ENCODE measurements at regions not wholly inside any gene's neighbourhood (a gene's known extent, or its start where the extent isn't known, plus 50 kb on each side); places are given as distances from the start of the nearest gene placed in this dataset.
A peak's percentile ranks its signal among the peaks of the same experiment; 100 is the strongest.

DNA sequence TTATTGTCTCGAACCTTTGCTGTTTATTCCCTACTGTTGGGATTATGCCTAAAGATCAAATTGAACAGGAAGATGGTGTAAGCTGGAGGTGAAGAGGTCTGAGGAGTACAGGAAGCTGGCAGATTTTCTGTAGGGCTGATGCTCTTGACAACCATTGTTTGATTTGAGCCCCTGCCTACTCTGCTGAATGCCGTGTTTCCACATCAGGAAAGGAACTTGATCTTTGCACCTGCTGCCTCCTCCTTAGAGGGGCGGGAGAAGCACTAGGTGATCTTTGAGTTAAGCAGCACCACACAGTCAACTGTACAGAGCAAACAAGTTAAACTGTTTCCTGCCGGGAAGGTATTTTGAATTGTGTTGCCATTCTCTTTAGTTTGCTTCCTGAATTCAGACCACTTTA, 364.6 kb upstream of the EPHA6 start:
- Histone ChIP-seq H3K27me3 (ENCODE audit: low read length) (no peaks in the 10 kb centered on the region), H3K27ac (ENCODE audit: low read depth, low read length) (no peak overlapping the region), H3K9me2 (replicated peaks; ENCODE audit: insufficient read depth, low read length) (no peaks in the 10 kb centered on the region), H3K9me3 (ENCODE audit: insufficient read depth, low read length) (no peaks in the 10 kb centered on the region), H4K20me1 (ENCODE audit: low read depth, low read length) (no peaks in the 10 kb centered on the region), H2AFZ (ENCODE audit: low read depth, low read length, severe bottlenecking) (peak overlapping the region; percentile 2), H3K9ac (ENCODE audit: low read length) (no peak overlapping the region), H3K4me2 (ENCODE audit: low read depth, low read length, poor library complexity, severe bottlenecking) (no peak overlapping the region), H3K79me2 (ENCODE audit: insufficient read depth, low read length) (no peaks in the 10 kb centered on the region), H3F3A (ENCODE audit: insufficient read depth) (no peaks in the 10 kb centered on the region), H3K36me3 (ENCODE audit: low read length) (no peaks in the 10 kb centered on the region), H3K4me3 (ENCODE audit: insufficient read depth, low read length, poor library complexity, severe bottlenecking) (no peak overlapping the region)
- TF ChIP-seq EZH2phosphoT487 (conservative IDR thresholded peaks at IDR 0.05; ENCODE audit: low read length): no peak
- TF ChIP-seq, protein P1, sequence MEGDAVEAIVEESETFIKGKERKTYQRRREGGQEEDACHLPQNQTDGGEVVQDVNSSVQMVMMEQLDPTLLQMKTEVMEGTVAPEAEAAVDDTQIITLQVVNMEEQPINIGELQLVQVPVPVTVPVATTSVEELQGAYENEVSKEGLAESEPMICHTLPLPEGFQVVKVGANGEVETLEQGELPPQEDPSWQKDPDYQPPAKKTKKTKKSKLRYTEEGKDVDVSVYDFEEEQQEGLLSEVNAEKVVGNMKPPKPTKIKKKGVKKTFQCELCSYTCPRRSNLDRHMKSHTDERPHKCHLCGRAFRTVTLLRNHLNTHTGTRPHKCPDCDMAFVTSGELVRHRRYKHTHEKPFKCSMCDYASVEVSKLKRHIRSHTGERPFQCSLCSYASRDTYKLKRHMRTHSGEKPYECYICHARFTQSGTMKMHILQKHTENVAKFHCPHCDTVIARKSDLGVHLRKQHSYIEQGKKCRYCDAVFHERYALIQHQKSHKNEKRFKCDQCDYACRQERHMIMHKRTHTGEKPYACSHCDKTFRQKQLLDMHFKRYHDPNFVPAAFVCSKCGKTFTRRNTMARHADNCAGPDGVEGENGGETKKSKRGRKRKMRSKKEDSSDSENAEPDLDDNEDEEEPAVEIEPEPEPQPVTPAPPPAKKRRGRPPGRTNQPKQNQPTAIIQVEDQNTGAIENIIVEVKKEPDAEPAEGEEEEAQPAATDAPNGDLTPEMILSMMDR (IDR thresholded peaks at IDR 0.05; ENCODE audit: insufficient read depth, low read length, poor library complexity, severe bottlenecking): no peak

DNA sequence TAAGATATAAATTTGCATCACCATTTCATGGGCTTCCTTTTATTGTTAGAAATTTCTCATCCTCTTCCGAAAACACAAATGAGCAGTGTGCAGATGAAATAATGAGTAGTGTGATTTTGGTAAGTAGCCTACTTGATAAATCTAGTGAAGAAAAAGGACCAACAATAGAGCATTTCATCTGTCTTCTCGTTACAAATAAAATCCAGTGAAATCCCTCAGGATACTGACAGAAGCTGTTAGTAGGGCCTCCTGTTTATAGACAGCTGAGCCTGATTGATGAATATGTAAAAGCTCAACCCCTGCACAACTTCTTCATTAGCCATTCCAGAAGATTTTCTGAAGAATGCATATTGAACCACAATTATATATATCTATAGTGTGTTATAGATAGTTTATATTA, 363.7 kb upstream of the EPHA6 start:
- H3K9ac ChIP-seq (ENCODE audit: low read length): no peak overlapping the region
- no peak overlapping the region for H3K4me3 ChIP-seq (ENCODE audit: insufficient read depth, low read length, poor library complexity, severe bottlenecking)
- no peaks in the 10 kb centered on the region for H4K20me1 ChIP-seq (ENCODE audit: low read depth, low read length)
- no peaks in the 10 kb centered on the region for H3K79me2 ChIP-seq (ENCODE audit: insufficient read depth, low read length)
- H3F3A ChIP-seq (ENCODE audit: insufficient read depth): no peaks in the 10 kb centered on the region
- H3K9me2 ChIP-seq (replicated peaks; ENCODE audit: insufficient read depth, low read length): no peaks in the 10 kb centered on the region
- no peak overlapping the region for H3K4me2 ChIP-seq (ENCODE audit: low read depth, low read length, poor library complexity, severe bottlenecking)
- no peak for TF ChIP-seq EZH2phosphoT487 (conservative IDR thresholded peaks at IDR 0.05; ENCODE audit: low read length)
- TF ChIP-seq, protein P1 (IDR thresholded peaks at IDR 0.05; ENCODE audit: insufficient read depth, low read length, poor library complexity, severe bottlenecking): no peak
- no peak overlapping the region for H3K27ac ChIP-seq (ENCODE audit: low read depth, low read length)
- H3K9me3 ChIP-seq (ENCODE audit: insufficient read depth, low read length): no peaks in the 10 kb centered on the region
- no peak overlapping the region for H2AFZ ChIP-seq (ENCODE audit: low read depth, low read length, severe bottlenecking)
- no peaks in the 10 kb centered on the region for H3K36me3 ChIP-seq (ENCODE audit: low read length)
- no peaks in the 10 kb centered on the region for H3K27me3 ChIP-seq (ENCODE audit: low read length)

DNA sequence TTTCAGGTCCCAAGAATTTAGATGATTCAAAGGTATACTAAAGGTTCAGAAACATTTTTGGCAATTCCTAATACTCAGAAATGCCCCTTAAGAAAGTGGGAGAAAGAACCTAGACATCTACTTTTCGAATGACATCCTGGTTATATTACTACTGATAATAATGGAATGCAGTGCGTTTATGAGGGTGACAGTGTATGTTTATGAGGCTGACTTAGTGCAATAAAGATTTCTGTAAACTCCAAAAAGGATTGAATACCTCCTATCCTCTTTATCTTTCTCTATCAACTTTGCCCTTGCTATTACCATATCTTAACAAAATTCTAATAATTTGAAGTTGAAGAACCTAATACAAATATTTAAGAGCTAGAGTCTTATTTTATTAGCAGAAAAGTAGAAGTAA, 348.9 kb upstream of the EPHA6 start:
- H3K36me3 ChIP-seq (ENCODE audit: low read length): no peaks in the 10 kb centered on the region
- no peak overlapping the region for H3K4me2 ChIP-seq (ENCODE audit: low read depth, low read length, poor library complexity, severe bottlenecking)
- no peaks in the 10 kb centered on the region for H3F3A ChIP-seq (ENCODE audit: insufficient read depth)
- H3K9me3 ChIP-seq (ENCODE audit: insufficient read depth, low read length): no peaks in the 10 kb centered on the region
- H4K20me1 ChIP-seq (ENCODE audit: low read depth, low read length): no peaks in the 10 kb centered on the region
- no peak overlapping the region for H3K27ac ChIP-seq (ENCODE audit: low read depth, low read length)
- H2AFZ ChIP-seq (ENCODE audit: low read depth, low read length, severe bottlenecking): no peak overlapping the region
- no peak overlapping the region for H3K9ac ChIP-seq (ENCODE audit: low read length)
- TF ChIP-seq, protein P1 (IDR thresholded peaks at IDR 0.05; ENCODE audit: insufficient read depth, low read length, poor library complexity, severe bottlenecking): no peak
- TF ChIP-seq EZH2phosphoT487 (conservative IDR thresholded peaks at IDR 0.05; ENCODE audit: low read length): no peak
- H3K9me2 ChIP-seq (replicated peaks; ENCODE audit: insufficient read depth, low read length): no peaks in the 10 kb centered on the region
- H3K27me3 ChIP-seq (ENCODE audit: low read length): no peaks in the 10 kb centered on the region
- H3K79me2 ChIP-seq (ENCODE audit: insufficient read depth, low read length): no peaks in the 10 kb centered on the region
- H3K4me3 ChIP-seq (ENCODE audit: insufficient read depth, low read length, poor library complexity, severe bottlenecking): no peak overlapping the region

Measured in SU-DHL-6 (cell line).